ENCODE measurements at regions not wholly inside any gene's neighbourhood (a gene's known extent, or its start where the extent isn't known, plus 50 kb on each side); places are given as distances from the start of the nearest gene placed in this dataset.

- DNase-seq (ENCODE audit: low read depth), result no peak
Measured at GRCh38 chr2:122163617-122164016, 408.2 kb downstream of the TSN start.

DNA sequence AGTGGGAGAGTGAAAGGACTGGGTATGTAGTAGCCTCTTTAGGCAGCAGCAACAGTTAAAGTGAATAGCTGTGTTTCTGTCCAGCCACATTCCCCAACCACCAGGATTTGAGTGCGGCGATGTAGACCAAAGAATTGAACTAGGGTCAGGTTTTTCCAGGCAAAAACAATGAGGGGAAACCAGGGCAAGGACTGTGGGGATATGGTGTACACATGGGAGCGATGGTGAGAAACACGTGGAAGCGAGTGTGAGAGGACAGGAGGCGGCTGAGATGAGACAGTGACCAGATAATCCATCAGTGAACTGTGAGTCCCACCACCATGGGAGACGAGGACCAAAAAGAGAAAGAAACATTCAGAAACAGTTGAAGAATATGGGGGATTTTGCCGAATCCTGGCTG lies 409.5 kb downstream of the TSN start:
- no peak for DNase-seq (ENCODE audit: low read depth)

DNA sequence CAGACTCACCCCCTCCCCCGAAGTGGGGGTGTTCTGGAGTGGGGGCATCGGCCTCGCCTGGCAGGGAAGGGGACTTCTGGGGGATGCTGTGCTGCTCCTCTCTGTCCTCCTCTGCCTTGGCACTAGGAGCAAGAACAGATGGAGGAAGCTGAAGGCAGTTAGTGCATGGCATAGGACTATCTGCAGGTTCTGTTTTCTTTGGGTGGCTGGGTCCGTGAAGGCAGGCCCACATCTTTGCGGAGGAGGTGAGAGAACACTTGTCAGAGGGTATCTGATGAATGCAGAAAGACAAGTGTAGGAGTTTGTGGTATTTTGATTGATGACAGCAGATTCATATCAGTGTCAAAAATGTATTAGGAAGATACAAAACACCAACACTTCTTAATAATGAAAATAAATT lies 411.4 kb downstream of the TSN start:
- no peak for DNase-seq (ENCODE audit: low read depth)

DNA sequence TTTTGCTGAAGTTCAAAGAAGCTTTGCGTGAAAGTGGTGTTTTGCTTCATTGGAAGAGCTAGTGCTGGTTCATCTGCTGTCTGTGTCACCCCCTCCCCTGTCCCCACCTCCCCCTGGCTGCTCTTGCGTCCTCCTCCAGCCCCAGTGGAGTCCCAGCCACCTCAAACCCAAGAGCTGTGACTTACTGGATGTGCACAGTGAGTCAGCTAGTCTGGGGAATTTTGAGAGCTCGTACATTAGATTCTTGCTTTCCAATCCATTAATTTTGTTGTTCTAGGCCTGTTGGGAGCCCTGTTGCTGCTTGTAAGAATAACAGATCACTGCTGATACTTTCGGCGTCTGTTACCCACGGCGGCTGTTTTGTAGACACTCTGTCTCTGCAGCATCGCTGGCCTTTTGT lies 412.1 kb downstream of the TSN start:
- DNase-seq (ENCODE audit: low read depth), result no peak

- DNase-seq (ENCODE audit: low read depth), result no peak
Measured at GRCh38 chr2:122168799-122169198, 413.3 kb downstream of the TSN start.

- DNase-seq (ENCODE audit: low read depth), result no peak
Measured at GRCh38 chr2:122172812-122173211, 417.4 kb downstream of the TSN start.

DNA sequence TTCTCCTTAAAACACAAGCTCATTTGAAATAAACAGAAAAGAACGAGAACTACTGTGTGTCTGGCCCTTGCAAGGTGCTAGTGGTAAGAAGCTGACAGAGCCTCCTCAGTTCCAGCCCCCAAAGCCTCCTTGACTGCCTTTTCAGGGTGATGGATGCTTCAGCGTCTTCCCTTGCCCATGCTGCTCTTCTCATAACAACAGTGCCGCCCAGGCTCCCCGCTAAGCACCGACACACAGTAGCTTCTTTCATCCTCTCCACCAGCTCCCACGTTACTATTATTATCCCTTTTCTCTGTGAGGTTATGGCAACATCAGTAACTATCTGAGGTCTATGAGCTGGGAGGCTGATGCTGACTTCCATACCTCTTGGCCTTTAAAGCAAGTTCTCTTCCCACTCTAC lies 418.6 kb downstream of the TSN start:
- no peak for DNase-seq (ENCODE audit: low read depth)

GRCh38 chr2:122179492-122180165 lies 424.2 kb downstream of the TSN start:
- no peak for DNase-seq (ENCODE audit: low read depth)

DNA sequence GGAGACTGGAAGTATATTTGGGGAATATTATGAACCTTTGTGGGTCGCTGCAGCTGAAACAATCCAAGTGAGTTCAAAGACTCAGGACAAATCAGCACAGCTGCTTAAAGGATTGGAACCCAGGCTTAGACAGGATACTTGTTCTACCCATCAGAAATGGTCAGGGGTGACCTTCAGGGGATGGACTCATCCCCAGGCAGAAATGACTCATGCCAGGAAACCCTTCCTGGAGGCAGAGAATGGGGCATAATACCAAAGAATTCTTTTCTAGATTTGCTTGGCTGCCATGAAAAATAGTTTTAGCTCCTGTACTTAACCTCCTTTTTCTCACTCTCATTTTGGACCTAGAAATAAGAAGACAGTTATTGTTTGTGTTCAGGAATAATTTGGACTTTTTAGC lies 425.5 kb downstream of the TSN start:
- DNase-seq (ENCODE audit: low read depth), result no peak

GRCh38 chr2:122182616-122183355 lies 427.3 kb downstream of the TSN start:
- DNase-seq (ENCODE audit: low read depth), result no peak

DNA sequence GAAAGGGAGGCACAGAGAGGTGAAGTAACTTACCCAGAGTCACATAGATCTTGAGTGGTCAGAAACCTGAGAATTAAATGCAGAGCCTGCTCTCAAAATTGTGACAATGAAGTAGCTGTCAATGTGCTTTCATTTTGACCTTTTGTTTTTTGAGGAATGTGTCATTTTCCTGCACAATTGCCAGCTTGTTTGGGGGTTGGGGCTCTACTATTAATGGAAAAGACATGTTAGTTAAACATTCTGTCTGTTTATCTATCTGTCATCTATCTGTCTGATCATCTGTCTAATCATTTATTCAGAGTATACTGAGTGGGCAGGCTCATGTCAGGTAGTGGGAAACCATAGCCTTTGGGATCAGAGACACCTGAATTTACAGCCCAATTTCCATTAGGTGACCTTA lies 428.4 kb downstream of the TSN start:
- no peak for DNase-seq (ENCODE audit: low read depth)

DNA sequence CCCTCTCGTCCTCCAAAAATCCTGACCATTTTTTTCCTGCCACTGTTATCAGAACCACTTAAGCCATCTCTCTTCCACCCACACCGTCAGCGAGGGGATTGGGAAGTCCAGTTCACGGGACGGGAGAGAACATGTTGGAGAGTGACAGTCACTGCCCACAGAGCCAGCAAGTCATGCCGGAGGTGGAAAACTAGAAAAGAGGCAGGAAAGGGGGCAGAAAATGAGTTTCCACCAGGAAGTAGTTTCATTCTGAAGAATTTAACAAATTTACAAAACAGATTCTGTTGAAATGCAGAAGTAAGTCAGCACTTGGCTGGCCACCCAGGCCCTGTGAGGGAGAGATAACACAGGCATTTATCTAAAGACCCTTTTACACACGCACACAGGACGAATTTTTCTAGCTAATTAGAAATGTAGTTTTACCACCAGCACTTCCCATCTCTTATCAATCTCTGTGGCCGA lies 431.3 kb downstream of the TSN start:
- no peak for DNase-seq (ENCODE audit: low read depth)

DNA sequence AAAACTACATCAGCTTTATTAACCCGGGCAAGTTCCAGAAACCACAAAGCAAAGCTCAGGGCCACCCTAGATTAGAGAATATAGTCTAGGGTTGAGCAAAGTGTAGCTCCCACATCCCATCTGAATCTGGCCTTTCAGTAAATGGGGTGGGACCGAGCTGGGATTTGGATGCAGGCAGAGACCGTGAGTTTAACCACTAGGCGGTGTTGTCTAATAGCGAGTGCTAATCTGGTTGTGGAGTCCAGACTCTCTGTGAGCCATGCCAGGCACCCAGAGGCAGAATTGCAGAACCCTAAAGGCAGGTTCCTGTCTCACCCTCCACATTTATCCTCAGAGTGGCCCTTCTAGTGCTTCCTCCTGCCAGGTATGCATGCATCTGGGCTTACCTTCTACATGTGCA lies 435.9 kb downstream of the TSN start:
- DNase-seq (ENCODE audit: low read depth), result no peak

DNA sequence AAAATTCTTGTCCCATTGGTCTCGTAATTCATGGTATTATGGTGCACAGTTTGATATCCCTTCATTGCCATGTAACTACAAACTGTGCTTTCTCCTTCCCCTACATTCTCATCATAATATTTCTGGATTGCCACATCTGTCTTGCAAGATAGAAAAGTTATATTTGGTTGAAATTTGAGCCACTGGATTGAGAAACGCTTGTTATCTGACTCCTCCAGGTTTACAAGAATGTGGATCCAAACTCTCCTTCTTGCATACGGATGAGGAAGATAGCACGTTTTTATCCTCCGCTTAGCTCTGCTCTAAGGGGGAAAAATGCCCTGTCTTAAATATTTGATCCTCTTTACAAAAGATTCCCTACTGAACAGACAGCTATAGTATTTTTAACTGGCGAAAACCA lies 438.2 kb downstream of the TSN start:
- no peak for DNase-seq (ENCODE audit: low read depth)

DNA sequence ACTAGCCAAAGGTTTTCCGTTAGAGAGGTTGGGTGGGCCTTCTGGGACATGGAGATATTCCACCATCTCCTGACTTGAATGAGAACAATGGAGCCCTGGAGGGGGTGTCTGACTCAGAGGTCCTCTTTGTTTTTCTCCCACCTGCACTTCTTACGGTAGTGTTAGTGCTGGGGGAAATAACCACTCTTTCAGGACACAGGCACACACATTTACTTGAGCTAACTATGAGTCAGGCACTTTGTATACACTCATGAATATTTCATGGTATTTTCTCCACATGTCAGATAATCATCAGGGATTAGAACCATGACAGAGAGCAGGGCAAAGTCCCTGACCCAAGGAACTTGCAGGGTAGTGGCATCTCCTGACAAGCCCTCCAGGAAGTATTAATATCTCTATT lies 439.1 kb downstream of the TSN start:
- no peak for DNase-seq (ENCODE audit: low read depth)

DNA sequence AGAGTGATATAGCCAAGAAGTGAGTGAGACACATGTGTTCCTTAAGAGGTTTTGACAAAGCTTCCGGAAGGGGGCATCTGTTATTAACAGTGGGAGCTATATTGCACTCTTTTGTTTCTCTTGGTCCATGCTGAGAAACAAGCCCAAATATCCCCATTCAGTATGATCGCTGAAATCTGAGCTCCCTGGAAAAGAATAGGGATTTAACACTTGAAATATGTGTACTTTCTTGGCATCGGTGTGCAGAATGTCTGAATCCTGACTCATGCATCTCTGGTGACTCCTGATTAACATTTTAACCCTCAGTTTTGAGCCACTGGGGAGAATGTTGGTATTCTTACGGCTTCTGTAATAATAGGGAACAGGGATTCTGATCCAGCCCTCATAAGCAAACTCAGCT lies 448.1 kb downstream of the TSN start:
- no peak for DNase-seq (ENCODE audit: low read depth)

DNA sequence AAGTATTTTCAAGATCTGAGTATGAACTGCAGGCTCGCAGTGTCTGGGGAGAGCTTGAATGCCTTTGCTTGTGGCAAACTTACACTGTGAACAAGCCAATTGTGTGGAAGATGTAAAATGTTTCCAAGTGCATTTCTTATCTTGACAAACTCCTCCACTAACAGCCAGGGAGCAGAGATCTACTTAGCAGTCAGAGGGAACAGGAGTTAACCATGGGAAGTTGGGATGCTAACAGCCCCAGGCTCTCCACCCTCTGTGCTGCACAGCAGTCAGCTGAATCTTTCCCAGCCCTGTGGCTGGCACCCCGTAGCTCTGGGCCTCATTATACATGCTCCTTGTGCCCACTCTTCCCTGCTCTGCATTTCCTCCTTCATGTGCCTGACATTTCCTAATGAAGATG lies 450.2 kb downstream of the TSN start:
- no peak for DNase-seq (ENCODE audit: low read depth)

- no peak for DNase-seq (ENCODE audit: low read depth)
Measured at GRCh38 chr2:122206101-122206500, 450.6 kb downstream of the TSN start.

DNA sequence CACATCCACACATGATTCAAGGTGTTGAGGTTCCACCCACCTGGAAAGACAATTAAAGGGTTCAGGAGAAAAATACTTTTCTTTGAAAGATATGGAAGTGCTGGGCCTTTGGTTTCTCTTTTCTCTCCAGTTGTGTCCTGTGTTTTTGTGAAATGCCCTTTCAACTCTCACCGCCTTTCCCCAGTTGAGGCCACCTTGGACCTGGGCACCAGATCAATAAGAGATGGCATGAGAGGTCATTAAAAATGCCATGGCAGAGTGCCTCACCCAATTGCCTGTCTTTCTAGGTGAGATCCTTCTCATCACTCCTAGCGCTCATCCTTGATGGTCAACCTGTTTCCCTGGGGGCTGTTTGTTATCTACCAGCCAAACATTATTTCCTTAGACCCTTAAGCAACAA lies 453.9 kb downstream of the TSN start:
- DNase-seq (ENCODE audit: low read depth), result no peak

DNA sequence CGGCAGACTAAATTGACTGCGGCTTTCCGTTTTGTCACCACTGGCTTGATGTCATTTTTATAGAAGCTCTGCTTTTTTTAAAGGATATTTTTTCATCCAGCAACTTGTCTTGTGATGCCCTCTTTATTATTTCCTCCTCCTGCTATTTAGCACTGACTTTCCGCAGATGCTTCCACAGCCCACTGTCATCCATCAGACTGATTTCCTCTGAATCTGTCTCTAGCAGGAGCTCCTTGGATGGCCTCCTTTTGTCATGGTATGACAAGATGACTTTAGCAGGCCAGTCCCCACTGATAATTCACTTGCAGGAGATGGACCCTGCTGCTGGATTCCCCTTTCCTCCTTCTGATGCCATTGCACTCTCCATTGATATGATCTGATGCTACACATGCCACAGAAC lies 454.6 kb downstream of the TSN start:
- no peak for DNase-seq (ENCODE audit: low read depth)

DNA sequence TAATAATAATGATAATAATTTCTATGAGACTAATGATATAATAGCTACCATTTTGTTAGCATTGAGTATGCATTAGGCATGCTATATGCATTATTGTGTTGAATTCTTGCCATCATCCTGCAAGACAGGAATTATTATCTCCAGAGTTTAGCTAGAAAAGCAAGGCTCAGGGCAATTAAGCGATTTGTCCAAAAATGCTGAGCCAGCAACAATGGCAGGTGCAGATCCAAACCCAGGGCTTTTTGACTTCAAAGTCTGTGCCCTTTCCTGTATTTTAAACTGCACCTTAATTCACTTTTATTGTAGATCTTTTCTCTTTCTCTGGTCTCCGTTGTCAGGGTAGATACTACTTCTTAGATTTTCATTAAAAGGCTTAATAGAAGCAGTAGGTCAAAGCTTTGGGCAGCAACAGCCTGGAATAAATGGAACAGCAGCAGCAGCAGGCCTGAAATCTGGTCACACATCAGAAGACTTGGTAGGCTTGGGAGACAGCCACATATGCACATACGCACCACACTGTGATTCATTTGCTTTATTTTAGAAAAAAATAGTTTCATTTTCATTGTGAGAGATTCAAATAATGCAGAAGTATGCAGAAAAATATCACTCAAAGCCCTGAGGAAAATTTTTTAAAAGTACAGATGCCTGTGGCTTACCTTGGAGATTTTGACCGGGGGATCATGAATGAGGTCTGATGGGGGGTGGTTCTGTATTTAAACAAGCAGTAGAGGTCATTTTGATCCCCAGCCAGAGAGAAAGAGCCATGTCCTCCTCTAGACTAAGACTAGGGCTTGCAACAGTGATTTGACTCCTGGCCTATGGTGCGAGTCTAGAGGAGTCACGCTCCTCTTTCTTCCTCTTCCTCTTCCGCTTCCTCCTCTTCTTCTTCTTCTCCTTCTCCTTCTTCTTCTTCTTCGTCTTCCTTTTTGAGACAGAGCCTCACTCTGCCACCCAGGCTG lies 455.7 kb downstream of the TSN start:
- DNase-seq (ENCODE audit: low read depth), result no peak

DNA sequence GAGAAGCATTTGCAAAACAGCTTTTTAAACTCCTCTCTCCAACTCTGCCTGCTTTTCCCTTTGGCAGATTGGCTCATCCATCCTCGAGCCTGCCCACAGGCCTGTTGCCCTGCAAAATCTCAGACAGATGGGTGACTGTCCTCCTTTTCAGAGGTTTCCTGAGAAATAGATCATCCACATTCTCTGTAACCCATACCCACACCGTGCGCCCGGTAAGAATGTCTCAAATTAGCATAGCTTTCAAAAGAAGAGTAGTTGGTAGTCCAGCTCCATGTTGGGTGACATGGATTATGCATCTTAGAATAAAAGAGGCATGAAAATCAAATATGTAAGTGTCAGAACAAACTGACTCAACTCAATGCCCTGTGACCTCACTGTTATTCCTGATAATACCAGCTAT lies 457.9 kb downstream of the TSN start:
- DNase-seq (ENCODE audit: low read depth), result no peak

Data from LHCN-M2 (cell line).